A549 (cell line): ENCODE measurements at regions not wholly inside any gene's neighbourhood (a gene's known extent, or its start where the extent isn't known, plus 50 kb on each side); places are given as distances from the start of the nearest gene placed in this dataset.

ENCODE experiments used
- ATAC-seq, 2 experiments: fragments of 200-7000 bp in 1 of 2; fragments of >200 bp in 1 of 2; cut with Nextera tagmentation in 1 of 2; cut with Tn5 transposase in 1 of 2; 3 replicates each; pipeline versions ENCODE4 v1.8.0 to v1.9.1; 2018 to 2020; ENCODE audit warnings: mild to moderate bottlenecking in 1 of 2, moderate library complexity in 1 of 2
- CTCF ChIA-PET: fragments of 300-600 bp; sonication (Branson Sonifier 250); formaldehyde crosslinking; extraction: SDS; loops from one replicate; lab custom pipeline; 2021; ENCODE audit warnings: antibody characterized with exemption, inconsistent platforms; lab: Yijun Ruan, JAX
- POLR2A ChIA-PET: fragments of 350-600 bp; formaldehyde crosslinking; extraction: SDS; loops from one replicate; lab custom pipeline; 2021; ENCODE audit warnings: antibody characterized with exemption, inconsistent platforms; lab: Yijun Ruan, JAX
- DNase-seq, 2 experiments: peaks; one replicate each; pipeline versions ENCODE4 v3.0.0 to v3.0.0-alpha.2; 2011 to 2016; ENCODE audit warnings: low read depth in 1 of 2, low spot score in 1 of 2
- FAIRE-seq: peaks from 2 replicates; lab custom pipeline; 2011; peaks lifted over from hg19 to GRCh38; lab: Jason Lieb, UNC
- H3K27ac ChIP-seq, 2 experiments: fragments of >200 bp; sonication (Bioruptor Twin); formaldehyde crosslinking; 3 replicates each; pipeline ENCODE4 v1.5.1; 2016 to 2017
- H3K4me1 ChIP-seq: fragments of >200 bp; sonication (Bioruptor Twin); formaldehyde crosslinking; 3 replicates; pipeline ENCODE4 v1.6.1; 2016
- H3K4me2 ChIP-seq: fragments of >200 bp; sonication (Bioruptor Twin); formaldehyde crosslinking; 3 replicates; pipeline ENCODE4 v1.6.1; 2016
- H3K4me3 ChIP-seq: fragments of >200 bp; sonication (Bioruptor Twin); formaldehyde crosslinking; 3 replicates; pipeline ENCODE4 v1.5.1; 2016
- H3K9me3 ChIP-seq: fragments of >200 bp; sonication (Bioruptor Twin); formaldehyde crosslinking; 3 replicates; pipeline ENCODE4 v1.6.1; 2016
- CBX2 ChIP-seq: fragments of 200-600 bp; sonication (generic); IDR thresholded peaks from 2 replicates; pipeline ENCODE4 v1.6.1; 2016; ENCODE audit warnings: low read depth, mild to moderate bottlenecking, borderline replicate concordance
- CEBPB ChIP-seq, 2 experiments: fragments of >200 bp in 1 of 2; sonication (Bioruptor Twin) in 1 of 2; formaldehyde crosslinking in 1 of 2; IDR thresholded peaks; 2 replicates each; pipeline ENCODE4 v1.6.1; 2012 to 2016
- CHD4 ChIP-seq: fragments of 200-600 bp; sonication (generic); IDR thresholded peaks from 2 replicates; pipeline ENCODE4 v1.6.1; 2016; ENCODE audit warnings: antibody characterized with exemption, mild to moderate bottlenecking, borderline replicate concordance
- EHF ChIP-seq: fragments of 250-450 bp; sonication (Bioruptor Pico); IDR thresholded peaks from 2 replicates; pipeline ENCODE4 v1.5.0; 2020; ENCODE audit warnings: mild to moderate bottlenecking
- EHMT2 ChIP-seq: fragments of 200-600 bp; sonication (generic); IDR thresholded peaks from 2 replicates; pipeline ENCODE4 v1.6.1; 2016; ENCODE audit warnings: antibody characterized with exemption, low read depth, mild to moderate bottlenecking, moderate library complexity
- EP300 ChIP-seq, 2 experiments: fragments of >200 bp; sonication (Bioruptor Twin); formaldehyde crosslinking; IDR thresholded peaks; 2 replicates in 1 of 2; 3 replicates in 1 of 2; pipeline ENCODE4 v1.6.1; 2016 to 2017
- ESRRA ChIP-seq: fragments of 150-350 bp; IDR thresholded peaks from 2 replicates; pipeline ENCODE4 v1.6.1; 2014; ENCODE audit warnings: mild to moderate bottlenecking, low read length, borderline replicate concordance
- FOSB ChIP-seq: fragments of 250-450 bp; sonication (Bioruptor Pico); IDR thresholded peaks from 2 replicates; pipeline ENCODE4 v1.5.0; 2020; ENCODE audit warnings: mild to moderate bottlenecking, moderate library complexity
- GATA3 ChIP-seq: IDR thresholded peaks from 2 replicates; pipeline ENCODE4 v1.6.1; 2012; ENCODE audit warnings: borderline replicate concordance
- HOXA7 ChIP-seq: fragments of 250-450 bp; sonication (Bioruptor Pico); IDR thresholded peaks from 2 replicates; pipeline ENCODE4 v1.5.0; 2020; ENCODE audit warnings: mild to moderate bottlenecking, moderate library complexity
- HOXB5 ChIP-seq: fragments of 250-450 bp; sonication (Bioruptor Pico); IDR thresholded peaks from 2 replicates; pipeline ENCODE4 v1.5.0; 2020; ENCODE audit warnings: mild to moderate bottlenecking, moderate library complexity
- JUN ChIP-seq, 2 experiments: fragments of >200 bp; sonication (Bioruptor Twin); formaldehyde crosslinking; IDR thresholded peaks; 2 replicates in 1 of 2; 3 replicates in 1 of 2; pipeline ENCODE4 v1.6.1; 2016 to 2017
- NFE2L2 ChIP-seq: fragments of 150-350 bp; conservative IDR thresholded peaks from 2 replicates; pipeline ENCODE4 v1.6.1; 2014; ENCODE audit warnings: low read length
- NPAS2 ChIP-seq: fragments of 250-450 bp; sonication (Bioruptor Pico); IDR thresholded peaks from 2 replicates; pipeline ENCODE4 v1.8.0; 2022; ENCODE audit warnings: mild to moderate bottlenecking, moderate library complexity, borderline replicate concordance
- PHF8 ChIP-seq: fragments of 200-600 bp; sonication (generic); IDR thresholded peaks from 2 replicates; pipeline ENCODE4 v1.6.1; 2016; ENCODE audit warnings: low read depth, mild to moderate bottlenecking, antibody characterized with exemption, moderate library complexity, borderline replicate concordance
- RCOR1 ChIP-seq: fragments of 150-350 bp; IDR thresholded peaks from 2 replicates; pipeline ENCODE4 v1.6.1; 2014; ENCODE audit warnings: antibody characterized with exemption, low read length, low read depth
- RFX5 ChIP-seq: fragments of 450-650 bp; IDR thresholded peaks from 2 replicates; pipeline ENCODE4 v1.7.1; 2014; ENCODE audit warnings: antibody characterized with exemption, mild to moderate bottlenecking, moderate library complexity
- RNF2 ChIP-seq: fragments of 200-600 bp; sonication (generic); IDR thresholded peaks from 2 replicates; pipeline ENCODE4 v1.6.1; 2016; ENCODE audit warnings: low read depth, mild to moderate bottlenecking, antibody characterized with exemption, moderate library complexity, borderline replicate concordance
- SMC3 ChIP-seq: fragments of >200 bp; sonication (Bioruptor Twin); formaldehyde crosslinking; IDR thresholded peaks from 3 replicates; pipeline ENCODE4 v1.6.1; 2018; ENCODE audit warnings: inconsistent platforms
- ZFP36 ChIP-seq: fragments of 450-650 bp; IDR thresholded peaks from 2 replicates; pipeline ENCODE4 v1.6.1; 2014; ENCODE audit warnings: borderline replicate concordance; ENCODE audit not compliant: partially characterized antibody
- WGBS: methylation state at CpG from one replicate; pipeline ENCODE4 v1.1.6; 2017; ENCODE audit errors: missing lambda C conversion rate; 5-methylcytosine and 5-hydroxymethylcytosine counted together
- TF ChIP-seq, protein P1 (sequence below): IDR thresholded peaks from 2 replicates; pipeline ENCODE4 v1.6.1; 2012
- TF ChIP-seq, protein P2 (sequence below): IDR thresholded peaks from 2 replicates; pipeline ENCODE4 v1.6.1; 2012; ENCODE audit warnings: low read depth, borderline replicate concordance
- TF ChIP-seq, protein P3 (sequence below): fragments of >200 bp; sonication (Bioruptor Twin); formaldehyde crosslinking; IDR thresholded peaks from 3 replicates; pipeline ENCODE4 v1.5.1; 2016

DNA sequence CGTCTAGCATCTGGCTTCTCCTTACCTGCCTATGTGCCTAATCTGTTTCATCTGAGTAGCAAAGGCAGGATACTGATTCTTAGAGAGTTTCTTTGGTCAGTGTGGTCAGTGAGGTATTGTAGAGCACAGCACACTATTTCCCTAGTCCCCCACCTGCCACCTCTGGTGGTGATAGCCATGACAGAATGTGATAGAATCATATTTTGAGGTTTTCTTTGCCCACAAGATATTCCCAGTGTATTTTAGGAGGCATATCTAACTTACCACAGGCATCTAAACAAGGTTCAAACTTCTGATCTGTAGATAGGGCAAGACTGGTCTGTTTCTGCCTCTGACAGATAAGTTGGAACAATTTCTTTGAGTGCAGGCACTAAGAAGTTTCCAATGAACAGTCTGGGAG lies 188.0 kb downstream of the SOX2 start:
- ATAC-seq = no peak
- DNase-seq = no peak
- ChIA-PET CTCF (interaction anchor here (2.1 kb wide), 1 partner anchor 198 kb away, joined by 5 read pairs; no protein-coding TSS in a partner anchor), POLR2A (no interaction called here)
- TF ChIP-seq GATA3 (no peak), JUN (IDR thresholded peaks at IDR 0.05) (no peak), SMC3 (no peak), RCOR1 (no peak), CBX2 (no peak), HOXB5 (CRISPR knock-in tag) (no peak), PHF8 (no peak), CEBPB (IDR thresholded peaks at IDR 0.05) (no peak), ESRRA (no peak), RNF2 (no peak), ZFP36 (no peak), HOXA7 (CRISPR knock-in tag) (no peak), RFX5 (no peak), EP300 (IDR thresholded peaks at IDR 0.05) (no peak), EHF (CRISPR knock-in tag) (no peak), EHMT2 (no peak), FOSB (CRISPR knock-in tag) (no peak)
- TF ChIP-seq, protein P1, sequence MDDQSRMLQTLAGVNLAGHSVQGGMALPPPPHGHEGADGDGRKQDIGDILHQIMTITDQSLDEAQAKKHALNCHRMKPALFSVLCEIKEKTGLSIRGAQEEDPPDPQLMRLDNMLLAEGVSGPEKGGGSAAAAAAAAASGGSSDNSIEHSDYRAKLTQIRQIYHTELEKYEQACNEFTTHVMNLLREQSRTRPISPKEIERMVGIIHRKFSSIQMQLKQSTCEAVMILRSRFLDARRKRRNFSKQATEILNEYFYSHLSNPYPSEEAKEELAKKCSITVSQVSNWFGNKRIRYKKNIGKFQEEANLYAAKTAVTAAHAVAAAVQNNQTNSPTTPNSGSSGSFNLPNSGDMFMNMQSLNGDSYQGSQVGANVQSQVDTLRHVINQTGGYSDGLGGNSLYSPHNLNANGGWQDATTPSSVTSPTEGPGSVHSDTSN = no peak
- TF ChIP-seq, protein P2, sequence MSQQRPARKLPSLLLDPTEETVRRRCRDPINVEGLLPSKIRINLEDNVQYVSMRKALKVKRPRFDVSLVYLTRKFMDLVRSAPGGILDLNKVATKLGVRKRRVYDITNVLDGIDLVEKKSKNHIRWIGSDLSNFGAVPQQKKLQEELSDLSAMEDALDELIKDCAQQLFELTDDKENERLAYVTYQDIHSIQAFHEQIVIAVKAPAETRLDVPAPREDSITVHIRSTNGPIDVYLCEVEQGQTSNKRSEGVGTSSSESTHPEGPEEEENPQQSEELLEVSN = no peak
- WGBS = 76% methylated on average over 1 of the region's 1 CpG
- FAIRE-seq = no peak
- Histone ChIP-seq H3K4me3 (no peak overlapping the region), H3K27ac (no peak overlapping the region), H3K4me2 (no peak overlapping the region), H3K4me1 (no peaks in the 10 kb centered on the region), H3K9me3 (no peaks in the 10 kb centered on the region)

DNA sequence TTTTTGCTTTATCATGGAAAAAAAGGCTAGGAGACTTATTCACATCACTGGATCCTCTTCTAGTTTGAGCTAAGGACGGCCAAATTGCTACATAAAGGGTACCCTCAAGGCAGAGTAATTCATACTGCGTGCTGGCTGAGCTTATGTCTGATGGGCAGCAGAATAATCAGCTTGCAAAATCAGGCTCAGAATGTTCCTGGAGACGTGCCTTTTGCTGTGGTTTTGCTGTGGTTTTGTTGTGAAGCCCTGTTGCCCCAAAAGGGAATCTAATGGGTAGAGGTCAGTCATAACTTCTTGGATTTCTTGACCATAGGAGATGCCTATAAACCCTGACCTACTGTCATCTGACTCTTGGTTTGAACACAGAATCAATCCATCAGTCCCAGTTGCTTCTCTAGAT lies 189.9 kb downstream of the SOX2 start:
- ATAC-seq = no peak
- TF ChIP-seq NPAS2 (CRISPR knock-in tag) = no peak
- TF ChIP-seq CHD4 = no peak
- TF ChIP-seq NFE2L2 = no peak
- TF ChIP-seq, protein P3, sequence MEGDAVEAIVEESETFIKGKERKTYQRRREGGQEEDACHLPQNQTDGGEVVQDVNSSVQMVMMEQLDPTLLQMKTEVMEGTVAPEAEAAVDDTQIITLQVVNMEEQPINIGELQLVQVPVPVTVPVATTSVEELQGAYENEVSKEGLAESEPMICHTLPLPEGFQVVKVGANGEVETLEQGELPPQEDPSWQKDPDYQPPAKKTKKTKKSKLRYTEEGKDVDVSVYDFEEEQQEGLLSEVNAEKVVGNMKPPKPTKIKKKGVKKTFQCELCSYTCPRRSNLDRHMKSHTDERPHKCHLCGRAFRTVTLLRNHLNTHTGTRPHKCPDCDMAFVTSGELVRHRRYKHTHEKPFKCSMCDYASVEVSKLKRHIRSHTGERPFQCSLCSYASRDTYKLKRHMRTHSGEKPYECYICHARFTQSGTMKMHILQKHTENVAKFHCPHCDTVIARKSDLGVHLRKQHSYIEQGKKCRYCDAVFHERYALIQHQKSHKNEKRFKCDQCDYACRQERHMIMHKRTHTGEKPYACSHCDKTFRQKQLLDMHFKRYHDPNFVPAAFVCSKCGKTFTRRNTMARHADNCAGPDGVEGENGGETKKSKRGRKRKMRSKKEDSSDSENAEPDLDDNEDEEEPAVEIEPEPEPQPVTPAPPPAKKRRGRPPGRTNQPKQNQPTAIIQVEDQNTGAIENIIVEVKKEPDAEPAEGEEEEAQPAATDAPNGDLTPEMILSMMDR = no peak
- TF ChIP-seq, all 56 proteins: peak for 0
- DNase-seq = no peak
- Histone ChIP-seq H3K4me3 (no peak overlapping the region), H3K9me3 (no peaks in the 10 kb centered on the region), H3K27ac (no peak overlapping the region), H3K4me1 (peaks cover 15% of the 10 kb centered on the region; the same call in 2 of the 3 replicates), H3K4me2 (no peak overlapping the region)
- ChIA-PET CTCF (interaction anchor here (0.6 to 2.1 kb wide), 3 partner anchors 13 to 590 kb away, joined by 3 to 5 read pairs (median 3); no protein-coding TSS in a partner anchor), POLR2A (no interaction called here)
- no peak for FAIRE-seq
- WGBS = 46% methylated on average over 2 of the region's 3 CpGs
